ENCODE measurements at regions not wholly inside any gene's neighbourhood (a gene's known extent, or its start where the extent isn't known, plus 50 kb on each side); places are given as distances from the start of the nearest gene placed in this dataset.

- TF ChIP-seq CTCF (conservative IDR thresholded peaks at IDR 0.05) (no peak), ZFX (IDR thresholded peaks at IDR 0.05) (no peak)
Observed at GRCh38 chr6:154572556-154572955, 62.1 kb upstream of the CNKSR3 start.
